ENCODE measurements at regions not wholly inside any gene's neighbourhood (a gene's known extent, or its start where the extent isn't known, plus 50 kb on each side); places are given as distances from the start of the nearest gene placed in this dataset.
"Not testable (repeated sequence)": the region's sequence is repeated elsewhere in the genome, so short reads cannot be mapped to it uniquely, and the experiment has no call there.

DNA sequence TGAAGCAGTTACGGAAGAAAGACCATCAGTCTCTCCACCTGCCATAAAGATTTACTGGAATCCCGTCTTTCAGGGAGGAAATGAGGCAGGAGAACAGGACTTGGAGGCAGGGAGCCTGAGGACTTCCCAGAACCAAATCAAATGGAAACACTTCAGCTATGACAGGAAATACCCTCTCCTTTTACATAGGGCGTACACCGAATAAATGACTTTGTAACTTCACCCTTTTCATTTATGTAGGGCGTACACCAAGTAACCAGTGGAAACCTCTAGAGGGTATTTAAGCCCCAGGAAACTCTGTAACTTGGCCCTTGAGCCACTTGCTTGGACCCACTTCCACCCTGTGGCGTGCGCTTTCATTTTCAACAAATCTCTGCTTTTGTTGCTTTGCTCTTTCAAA, 218.3 kb upstream of the SLC39A10 start:
- no peaks in the 10 kb centered on the region for H3K27me3 ChIP-seq
- intact Hi-C loops (cut with DNase I; ENCODE audit: low total_unique reads): no loop called here
- H3K27ac ChIP-seq: no peak overlapping the region
- no peaks in the 10 kb centered on the region for H3K4me1 ChIP-seq
- no peak for DNase-seq
- no peak for TF ChIP-seq EP300 (IDR thresholded peaks at IDR 0.05)
- TF ChIP-seq, protein P1, sequence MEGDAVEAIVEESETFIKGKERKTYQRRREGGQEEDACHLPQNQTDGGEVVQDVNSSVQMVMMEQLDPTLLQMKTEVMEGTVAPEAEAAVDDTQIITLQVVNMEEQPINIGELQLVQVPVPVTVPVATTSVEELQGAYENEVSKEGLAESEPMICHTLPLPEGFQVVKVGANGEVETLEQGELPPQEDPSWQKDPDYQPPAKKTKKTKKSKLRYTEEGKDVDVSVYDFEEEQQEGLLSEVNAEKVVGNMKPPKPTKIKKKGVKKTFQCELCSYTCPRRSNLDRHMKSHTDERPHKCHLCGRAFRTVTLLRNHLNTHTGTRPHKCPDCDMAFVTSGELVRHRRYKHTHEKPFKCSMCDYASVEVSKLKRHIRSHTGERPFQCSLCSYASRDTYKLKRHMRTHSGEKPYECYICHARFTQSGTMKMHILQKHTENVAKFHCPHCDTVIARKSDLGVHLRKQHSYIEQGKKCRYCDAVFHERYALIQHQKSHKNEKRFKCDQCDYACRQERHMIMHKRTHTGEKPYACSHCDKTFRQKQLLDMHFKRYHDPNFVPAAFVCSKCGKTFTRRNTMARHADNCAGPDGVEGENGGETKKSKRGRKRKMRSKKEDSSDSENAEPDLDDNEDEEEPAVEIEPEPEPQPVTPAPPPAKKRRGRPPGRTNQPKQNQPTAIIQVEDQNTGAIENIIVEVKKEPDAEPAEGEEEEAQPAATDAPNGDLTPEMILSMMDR (IDR thresholded peaks at IDR 0.05): no peak
- no peak for TF ChIP-seq POLR2A (IDR thresholded peaks at IDR 0.05)
- no peak for TF ChIP-seq POLR2AphosphoS5 (IDR thresholded peaks at IDR 0.05)
- no peak overlapping the region for H3K4me3 ChIP-seq
- H3K9me3 ChIP-seq: peaks cover 0 to 28% (median 23%) of the 10 kb centered on the region in 4 donors
- 88 to 91% (median 91%) methylated on average over 7 of the region's 7 CpGs for WGBS, 5 donors
- no peaks in the 10 kb centered on the region for H3K36me3 ChIP-seq

DNA sequence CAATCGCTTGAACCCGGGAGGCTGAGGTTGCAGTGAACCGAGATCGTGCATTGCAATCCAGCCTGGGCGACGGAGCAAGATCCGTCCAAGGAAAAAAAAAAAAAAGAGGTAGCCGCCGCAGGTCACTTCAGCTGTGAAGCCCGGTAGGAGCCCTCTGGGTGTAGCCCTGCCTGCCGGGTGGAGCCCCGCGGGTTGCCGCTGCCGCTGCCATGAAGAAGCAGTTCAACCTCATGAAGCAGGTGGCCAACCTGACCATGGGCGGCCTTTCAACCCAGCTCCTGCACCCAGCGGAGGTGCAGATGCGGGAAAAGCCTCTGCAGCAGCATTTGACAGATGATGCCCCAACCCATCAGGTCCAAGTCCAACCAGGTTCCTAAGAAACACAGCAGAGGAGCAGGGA, 219.5 kb upstream of the SLC39A10 start:
- peaks cover 0 to 24% (median 21%) of the 10 kb centered on the region in 4 donors for H3K9me3 ChIP-seq
- no peaks in the 10 kb centered on the region for H3K36me3 ChIP-seq
- H3K4me1 ChIP-seq: no peaks in the 10 kb centered on the region
- no peaks in the 10 kb centered on the region for H3K27me3 ChIP-seq
- no peak overlapping the region for H3K27ac ChIP-seq
- intact Hi-C loops (cut with DNase I; ENCODE audit: low total_unique reads): no loop called here
- no peak for DNase-seq
- TF ChIP-seq POLR2AphosphoS5 (IDR thresholded peaks at IDR 0.05) (no peak), POLR2A (IDR thresholded peaks at IDR 0.05) (no peak), EP300 (IDR thresholded peaks at IDR 0.05) (no peak)
- TF ChIP-seq, protein P1 (IDR thresholded peaks at IDR 0.05): no peak
- WGBS, 5 donors: 94 to 98% (median 97%) methylated on average over 18 of the region's 18 CpGs
- H3K4me3 ChIP-seq: no peak overlapping the region

DNA sequence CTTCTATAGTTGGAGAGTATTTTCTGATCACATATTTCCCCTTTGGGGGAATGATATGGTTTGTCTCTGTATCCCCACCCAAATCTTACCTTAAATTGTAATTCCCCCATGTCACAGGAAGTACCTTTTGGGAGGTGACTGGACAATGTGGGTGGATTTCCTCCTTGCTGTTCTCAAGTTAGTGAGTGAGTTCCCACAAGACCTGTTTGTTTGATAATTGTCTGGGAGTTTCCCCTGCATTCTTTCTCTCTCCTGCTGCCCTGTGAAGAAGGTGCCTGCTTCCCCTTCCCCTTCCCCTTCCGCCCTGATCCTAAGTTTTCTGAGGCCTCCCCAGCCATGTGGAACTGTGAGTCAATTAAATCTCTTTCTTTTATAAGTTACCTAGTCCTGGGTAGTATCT, 222.7 kb upstream of the SLC39A10 start:
- intact Hi-C loops (cut with DNase I; ENCODE audit: low total_unique reads): no loop called here
- WGBS, 5 donors: 69 to 90% (median 86%) methylated on average over 1 of the region's 1 CpG

GRCh38 chr2:195433729-195434128, 223.3 kb upstream of the SLC39A10 start:
- H3K4me3 ChIP-seq; DNase-seq; H3K9me3 ChIP-seq; H3K27me3 ChIP-seq; H3K4me1 ChIP-seq; intact Hi-C loops (cut with DNase I; ENCODE audit: low total_unique reads); H3K36me3 ChIP-seq; H3K27ac ChIP-seq: not testable (repeated sequence)
- WGBS, 5 donors: 67 to 80% (median 75%) methylated on average over 2 of the region's 2 CpGs

More for the DNA sequence above, 222.7 kb upstream of the SLC39A10 start:
- no peak overlapping the region for H3K27ac ChIP-seq
- no peak for DNase-seq
- H3K4me3 ChIP-seq: no peak overlapping the region
- no peaks in the 10 kb centered on the region for H3K27me3 ChIP-seq
- H3K4me1 ChIP-seq: no peaks in the 10 kb centered on the region
- TF ChIP-seq POLR2AphosphoS5 (IDR thresholded peaks at IDR 0.05) (no peak), EP300 (IDR thresholded peaks at IDR 0.05) (no peak), POLR2A (IDR thresholded peaks at IDR 0.05) (no peak)
- TF ChIP-seq, protein P1 (IDR thresholded peaks at IDR 0.05): no peak
- H3K9me3 ChIP-seq: no peaks in the 10 kb centered on the region
- H3K36me3 ChIP-seq: no peaks in the 10 kb centered on the region

GRCh38 chr2:195428673-195429072, 228.4 kb upstream of the SLC39A10 start:
- Histone ChIP-seq H3K27me3 (no peaks in the 10 kb centered on the region), H3K4me1 (no peaks in the 10 kb centered on the region), H3K27ac (no peak overlapping the region), H3K9me3 (no peaks in the 10 kb centered on the region), H3K36me3 (no peaks in the 10 kb centered on the region), H3K4me3 (no peak overlapping the region)
- TF ChIP-seq EP300 (IDR thresholded peaks at IDR 0.05): no peak
- TF ChIP-seq POLR2A (IDR thresholded peaks at IDR 0.05): no peak
- no peak for TF ChIP-seq POLR2AphosphoS5 (IDR thresholded peaks at IDR 0.05)
- TF ChIP-seq, protein P1 (IDR thresholded peaks at IDR 0.05): no peak
- intact Hi-C loops (cut with DNase I; ENCODE audit: low total_unique reads): no loop called here
- DNase-seq: no peak
- 73 to 96% (median 88%) methylated on average over 3 of the region's 3 CpGs for WGBS, 5 donors

Data from stomach (tissue), 8 donors.